ENCODE measurements at regions not wholly inside any gene's neighbourhood (a gene's known extent, or its start where the extent isn't known, plus 50 kb on each side); places are given as distances from the start of the nearest gene placed in this dataset.

GRCh38 chr9:14516656-14517055 is 176.6 kb downstream of the ZDHHC21 start:
- H3K9ac ChIP-seq (ENCODE audit: low read depth, low read length), result no peak overlapping the region
- peaks cover 23% of the 10 kb centered on the region for H3K4me1 ChIP-seq (ENCODE audit: insufficient read depth, low read length)
- no peak overlapping the region; the same call in 1 of the 2 replicates for H3K27ac ChIP-seq (ENCODE audit: low read depth, low read length)
- 90% methylated on average over 2 of the region's 2 CpGs for WGBS
- H3K9me3 ChIP-seq (ENCODE audit: insufficient read depth, low read depth, low read length), result no peaks in the 10 kb centered on the region
- H3K36me3 ChIP-seq (ENCODE audit: insufficient read depth, low read length), result no peaks in the 10 kb centered on the region
- no peaks in the 10 kb centered on the region for H3K27me3 ChIP-seq (ENCODE audit: insufficient read depth, low read length)
- no peak overlapping the region for H3K4me3 ChIP-seq (ENCODE audit: low read length)

DNA sequence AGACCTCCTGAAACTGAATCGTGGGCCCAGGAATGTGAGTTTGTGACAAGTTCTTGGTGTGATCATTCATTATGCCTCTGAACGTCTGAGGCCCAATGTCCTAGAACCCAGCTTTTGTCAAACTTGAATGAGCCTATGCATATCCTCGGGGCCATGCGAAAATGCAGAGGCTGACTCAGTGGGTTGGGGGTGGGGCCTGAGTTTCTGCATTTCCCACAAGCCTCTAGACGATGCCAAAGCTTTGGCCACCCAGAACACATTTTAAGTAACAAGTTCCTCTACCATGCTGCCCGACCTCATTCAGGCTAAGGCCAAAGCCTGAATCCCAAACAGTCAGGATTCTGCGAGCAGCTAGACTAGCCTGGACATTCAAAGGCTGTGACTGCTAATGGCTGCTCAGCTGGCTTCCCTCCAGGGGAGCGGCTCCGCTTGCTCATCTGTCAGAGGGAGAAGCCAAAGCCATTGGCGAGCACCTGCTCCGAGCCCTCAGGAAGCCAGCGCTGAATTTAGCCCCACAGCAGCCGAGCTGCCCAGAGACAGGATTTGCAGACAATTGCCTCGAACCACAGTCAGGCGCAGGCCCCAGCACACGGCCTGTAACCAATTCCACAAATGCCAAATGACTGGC is 177.5 kb downstream of the ZDHHC21 start:
- 23% methylated on average over 16 of the region's 16 CpGs for WGBS
- Histone ChIP-seq H3K4me3 (ENCODE audit: low read length) (no peak overlapping the region), H3K9ac (ENCODE audit: low read depth, low read length) (no peak overlapping the region), H3K27ac (ENCODE audit: low read depth, low read length) (peak overlapping the region; percentile 17; the same call in 1 of the 2 replicates), H3K4me1 (ENCODE audit: insufficient read depth, low read length) (peaks cover 23% of the 10 kb centered on the region), H3K36me3 (ENCODE audit: insufficient read depth, low read length) (no peaks in the 10 kb centered on the region), H3K9me3 (ENCODE audit: insufficient read depth, low read depth, low read length) (no peaks in the 10 kb centered on the region), H3K27me3 (ENCODE audit: insufficient read depth, low read length) (no peaks in the 10 kb centered on the region)

- H3K27me3 ChIP-seq (ENCODE audit: insufficient read depth, low read length), result no peaks in the 10 kb centered on the region
- H3K9ac ChIP-seq (ENCODE audit: low read depth, low read length), result no peak overlapping the region
- peak overlapping the region; percentile 17; the same call in 1 of the 2 replicates for H3K27ac ChIP-seq (ENCODE audit: low read depth, low read length)
- peaks cover 23% of the 10 kb centered on the region for H3K4me1 ChIP-seq (ENCODE audit: insufficient read depth, low read length)
- WGBS, result 70% methylated on average over 4 of the region's 4 CpGs
- no peaks in the 10 kb centered on the region for H3K36me3 ChIP-seq (ENCODE audit: insufficient read depth, low read length)
- H3K9me3 ChIP-seq (ENCODE audit: insufficient read depth, low read depth, low read length), result no peaks in the 10 kb centered on the region
- no peak overlapping the region for H3K4me3 ChIP-seq (ENCODE audit: low read length)
These were observed 178.2 kb downstream of the ZDHHC21 start for GRCh38 chr9:14515049-14515448.

DNA sequence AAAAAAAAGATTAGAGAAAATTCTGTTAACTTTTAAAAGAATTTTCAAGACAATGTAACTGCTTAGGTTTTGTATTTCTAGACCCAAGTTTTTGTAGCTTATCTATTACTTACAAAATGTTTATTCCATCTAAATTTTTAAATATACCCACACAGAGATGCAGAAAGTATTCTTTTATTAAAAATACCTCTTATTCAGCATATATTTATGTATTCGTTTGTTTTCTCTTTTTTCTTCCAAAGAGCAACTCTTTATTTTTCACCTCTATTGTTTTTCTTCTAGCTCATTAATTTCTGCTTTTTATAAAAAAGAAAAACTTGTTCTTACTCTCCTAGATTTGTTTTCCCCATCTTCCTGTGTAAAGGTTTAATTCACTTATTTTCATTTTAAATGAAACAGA is 180.3 kb downstream of the ZDHHC21 start:
- WGBS, result 100% methylated on average over 1 of the region's 1 CpG
- no peak overlapping the region for H3K4me3 ChIP-seq (ENCODE audit: low read length)
- H3K27ac ChIP-seq (ENCODE audit: low read depth, low read length), result no peak overlapping the region

DNA sequence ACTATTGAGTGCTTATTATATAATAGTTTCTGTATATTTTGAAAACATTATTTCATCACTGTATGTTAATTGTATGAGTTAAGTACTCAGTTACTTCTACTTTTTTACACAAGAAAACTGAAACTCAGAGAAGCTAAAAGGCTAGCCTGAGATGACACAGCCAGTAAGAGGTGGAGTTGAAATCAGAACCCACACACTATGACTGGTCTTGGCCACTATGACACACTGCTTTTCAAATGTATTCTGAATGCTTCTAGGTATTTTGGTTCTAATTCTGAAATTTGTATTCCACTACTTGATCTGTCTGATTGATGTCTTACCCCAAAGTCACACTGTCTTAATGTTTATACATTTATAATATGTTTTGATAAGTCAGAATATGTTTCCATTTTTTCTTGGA is 181.8 kb downstream of the ZDHHC21 start:
- H3K4me3 ChIP-seq (ENCODE audit: low read length), result no peak overlapping the region
- no peak overlapping the region for H3K27ac ChIP-seq (ENCODE audit: low read depth, low read length)
- no peaks in the 10 kb centered on the region for H3K9me3 ChIP-seq (ENCODE audit: insufficient read depth, low read depth, low read length)
- H3K9ac ChIP-seq (ENCODE audit: low read depth, low read length), result no peak overlapping the region
- no peaks in the 10 kb centered on the region for H3K27me3 ChIP-seq (ENCODE audit: insufficient read depth, low read length)
- no peaks in the 10 kb centered on the region for H3K36me3 ChIP-seq (ENCODE audit: insufficient read depth, low read length)
- peaks cover 13% of the 10 kb centered on the region for H3K4me1 ChIP-seq (ENCODE audit: insufficient read depth, low read length)

More for the DNA sequence above, 180.3 kb downstream of the ZDHHC21 start:
- H3K36me3 ChIP-seq (ENCODE audit: insufficient read depth, low read length), result no peaks in the 10 kb centered on the region
- H3K9ac ChIP-seq (ENCODE audit: low read depth, low read length), result no peak overlapping the region
- H3K4me1 ChIP-seq (ENCODE audit: insufficient read depth, low read length), result peaks cover 23% of the 10 kb centered on the region
- no peaks in the 10 kb centered on the region for H3K27me3 ChIP-seq (ENCODE audit: insufficient read depth, low read length)
- H3K9me3 ChIP-seq (ENCODE audit: insufficient read depth, low read depth, low read length), result no peaks in the 10 kb centered on the region

DNA sequence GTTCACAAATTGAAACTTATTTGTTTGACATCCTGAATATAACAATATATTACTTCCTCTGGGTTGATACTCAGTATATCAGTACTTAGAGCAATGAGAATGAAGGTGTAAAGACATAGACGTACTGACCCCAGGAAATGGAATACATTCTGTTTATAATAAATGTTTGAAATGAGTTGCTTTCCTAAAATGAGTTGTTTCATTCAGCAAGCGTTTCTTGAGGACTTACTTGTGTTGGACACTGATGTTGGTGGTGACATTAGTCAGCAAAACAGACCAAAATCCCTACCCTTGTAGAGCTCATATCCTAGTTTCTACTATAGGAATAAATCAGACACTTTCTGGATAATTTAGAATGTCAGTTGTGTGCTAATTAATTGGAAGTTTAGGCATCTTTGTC is 184.3 kb downstream of the ZDHHC21 start:
- no peak overlapping the region for H3K9ac ChIP-seq (ENCODE audit: low read depth, low read length)
- H3K4me3 ChIP-seq (ENCODE audit: low read length), result no peak overlapping the region
- no peak overlapping the region for H3K27ac ChIP-seq (ENCODE audit: low read depth, low read length)
- no peaks in the 10 kb centered on the region for H3K27me3 ChIP-seq (ENCODE audit: insufficient read depth, low read length)
- no peaks in the 10 kb centered on the region for H3K9me3 ChIP-seq (ENCODE audit: insufficient read depth, low read depth, low read length)
- 88% methylated on average over 2 of the region's 2 CpGs for WGBS
- no peaks in the 10 kb centered on the region for H3K36me3 ChIP-seq (ENCODE audit: insufficient read depth, low read length)
- no peaks in the 10 kb centered on the region for H3K4me1 ChIP-seq (ENCODE audit: insufficient read depth, low read length)

DNA sequence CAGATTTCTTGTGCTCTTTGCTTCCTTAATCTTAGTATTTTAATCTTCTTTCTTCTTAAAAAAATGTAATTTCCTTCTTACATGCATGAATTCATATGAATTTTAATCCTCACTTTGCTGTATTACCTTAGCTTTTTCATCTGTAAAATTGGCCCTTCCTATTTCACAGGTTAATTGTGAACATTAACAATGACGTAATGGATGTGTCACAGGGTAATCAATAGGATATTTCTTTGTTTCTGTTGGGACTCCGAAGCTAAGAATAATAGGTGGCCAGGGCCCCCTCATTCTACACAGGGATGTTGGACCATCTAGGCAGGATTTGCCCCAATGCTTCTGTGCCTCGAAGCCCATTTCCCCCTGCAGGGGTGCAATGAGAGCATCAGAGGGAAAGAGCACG is 187.4 kb upstream of the NFIB start:
- Histone ChIP-seq H3K4me3 (ENCODE audit: low read length) (no peak overlapping the region), H3K27me3 (ENCODE audit: insufficient read depth, low read length) (no peaks in the 10 kb centered on the region), H3K36me3 (ENCODE audit: insufficient read depth, low read length) (no peaks in the 10 kb centered on the region), H3K27ac (ENCODE audit: low read depth, low read length) (no peak overlapping the region), H3K4me1 (ENCODE audit: insufficient read depth, low read length) (peaks cover 5% of the 10 kb centered on the region; the same call in 1 of the 2 replicates), H3K9ac (ENCODE audit: low read depth, low read length) (no peak overlapping the region), H3K9me3 (ENCODE audit: insufficient read depth, low read depth, low read length) (no peaks in the 10 kb centered on the region)
- 85% methylated on average over 3 of the region's 4 CpGs for WGBS

GRCh38 chr9:14500705-14501104 is 186.8 kb upstream of the NFIB start:
- Histone ChIP-seq H3K27ac (ENCODE audit: low read depth, low read length) (no peak overlapping the region), H3K4me3 (ENCODE audit: low read length) (no peak overlapping the region), H3K9ac (ENCODE audit: low read depth, low read length) (no peak overlapping the region), H3K4me1 (ENCODE audit: insufficient read depth, low read length) (peaks cover 5% of the 10 kb centered on the region; the same call in 1 of the 2 replicates), H3K27me3 (ENCODE audit: insufficient read depth, low read length) (no peaks in the 10 kb centered on the region), H3K36me3 (ENCODE audit: insufficient read depth, low read length) (no peaks in the 10 kb centered on the region), H3K9me3 (ENCODE audit: insufficient read depth, low read depth, low read length) (no peaks in the 10 kb centered on the region)
- 79% methylated on average over 9 of the region's 9 CpGs for WGBS

DNA sequence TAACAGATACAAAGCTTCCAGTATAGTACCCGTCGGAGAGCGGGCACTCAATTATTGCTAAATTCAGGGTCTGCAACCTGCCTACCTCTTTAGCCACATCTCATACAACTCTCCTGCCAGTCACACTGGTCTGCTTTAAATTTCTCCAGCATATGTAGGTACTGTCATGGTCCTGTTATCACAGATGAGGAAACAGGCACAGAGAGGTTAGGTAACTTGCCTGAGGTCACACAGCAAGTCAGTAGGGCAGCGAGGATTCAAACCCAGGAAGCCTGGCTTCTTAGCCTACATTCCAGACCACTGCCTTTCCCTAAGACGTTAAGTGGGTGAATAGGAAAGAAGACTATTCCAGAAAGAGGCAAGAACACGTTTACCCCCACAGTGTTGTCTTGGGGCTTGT is 186.0 kb upstream of the NFIB start:
- Histone ChIP-seq H3K9ac (ENCODE audit: low read depth, low read length) (no peak overlapping the region), H3K27ac (ENCODE audit: low read depth, low read length) (no peak overlapping the region), H3K4me1 (ENCODE audit: insufficient read depth, low read length) (peaks cover 5% of the 10 kb centered on the region; the same call in 1 of the 2 replicates), H3K4me3 (ENCODE audit: low read length) (no peak overlapping the region), H3K36me3 (ENCODE audit: insufficient read depth, low read length) (no peaks in the 10 kb centered on the region), H3K27me3 (ENCODE audit: insufficient read depth, low read length) (no peaks in the 10 kb centered on the region), H3K9me3 (ENCODE audit: insufficient read depth, low read depth, low read length) (no peaks in the 10 kb centered on the region)
- 91% methylated on average over 6 of the region's 6 CpGs for WGBS

- Histone ChIP-seq H3K36me3 (ENCODE audit: insufficient read depth, low read length) (no peaks in the 10 kb centered on the region), H3K4me1 (ENCODE audit: insufficient read depth, low read length) (peaks cover 5% of the 10 kb centered on the region; the same call in 1 of the 2 replicates), H3K9ac (ENCODE audit: low read depth, low read length) (no peak overlapping the region), H3K27ac (ENCODE audit: low read depth, low read length) (no peak overlapping the region), H3K4me3 (ENCODE audit: low read length) (no peak overlapping the region), H3K9me3 (ENCODE audit: insufficient read depth, low read depth, low read length) (no peaks in the 10 kb centered on the region), H3K27me3 (ENCODE audit: insufficient read depth, low read length) (no peaks in the 10 kb centered on the region)
- 94% methylated on average over 5 of the region's 5 CpGs for WGBS
These were observed 184.9 kb upstream of the NFIB start for GRCh38 chr9:14498824-14499223.

- WGBS, result 95% methylated on average over 1 of the region's 1 CpG
- Histone ChIP-seq H3K36me3 (ENCODE audit: insufficient read depth, low read length) (no peaks in the 10 kb centered on the region), H3K27me3 (ENCODE audit: insufficient read depth, low read length) (no peaks in the 10 kb centered on the region)
These were observed 183.5 kb upstream of the NFIB start for GRCh38 chr9:14497476-14497875.

More at GRCh38 chr9:14497476-14497875, 183.5 kb upstream of the NFIB start:
- Histone ChIP-seq H3K4me1 (ENCODE audit: insufficient read depth, low read length) (peaks cover 5% of the 10 kb centered on the region; the same call in 1 of the 2 replicates), H3K27ac (ENCODE audit: low read depth, low read length) (no peak overlapping the region), H3K9ac (ENCODE audit: low read depth, low read length) (no peak overlapping the region), H3K4me3 (ENCODE audit: low read length) (no peak overlapping the region), H3K9me3 (ENCODE audit: insufficient read depth, low read depth, low read length) (no peaks in the 10 kb centered on the region)
